ENCODE measurements at regions not wholly inside any gene's neighbourhood (a gene's known extent, or its start where the extent isn't known, plus 50 kb on each side); places are given as distances from the start of the nearest gene placed in this dataset.
A peak's percentile ranks its signal among the peaks of the same experiment; 100 is the strongest.

DNA sequence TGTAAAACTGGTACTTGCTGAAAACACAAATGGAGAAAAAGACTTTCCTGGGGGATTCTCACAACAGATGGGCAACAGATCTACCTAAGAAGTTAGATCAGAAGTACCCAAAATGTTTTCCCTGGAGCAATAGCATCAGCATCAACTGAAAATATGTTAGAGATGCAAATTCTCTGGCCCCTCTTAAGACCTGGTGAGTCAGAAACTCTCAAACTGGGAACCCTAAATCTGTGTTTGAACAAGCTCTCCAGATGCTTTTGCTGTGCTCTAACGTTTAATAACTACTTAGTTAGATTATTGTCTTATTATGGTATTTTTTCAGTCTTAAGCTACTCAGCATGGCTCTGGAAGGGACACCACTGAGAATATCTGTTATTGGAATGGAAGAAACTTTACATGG lies 55.2 kb upstream of the TRPC3 start:
- Histone ChIP-seq H3K4me1 (no peaks in the 10 kb centered on the region), H3K4me3 (no peak overlapping the region), H3K27me3 (no peaks in the 10 kb centered on the region), H3K27ac (no peak overlapping the region), H3K36me3 (no peaks in the 10 kb centered on the region), H3K9me3 (no peaks in the 10 kb centered on the region)
- no peak for DNase-seq (ENCODE audit: low spot score)
- TF ChIP-seq, protein P1, sequence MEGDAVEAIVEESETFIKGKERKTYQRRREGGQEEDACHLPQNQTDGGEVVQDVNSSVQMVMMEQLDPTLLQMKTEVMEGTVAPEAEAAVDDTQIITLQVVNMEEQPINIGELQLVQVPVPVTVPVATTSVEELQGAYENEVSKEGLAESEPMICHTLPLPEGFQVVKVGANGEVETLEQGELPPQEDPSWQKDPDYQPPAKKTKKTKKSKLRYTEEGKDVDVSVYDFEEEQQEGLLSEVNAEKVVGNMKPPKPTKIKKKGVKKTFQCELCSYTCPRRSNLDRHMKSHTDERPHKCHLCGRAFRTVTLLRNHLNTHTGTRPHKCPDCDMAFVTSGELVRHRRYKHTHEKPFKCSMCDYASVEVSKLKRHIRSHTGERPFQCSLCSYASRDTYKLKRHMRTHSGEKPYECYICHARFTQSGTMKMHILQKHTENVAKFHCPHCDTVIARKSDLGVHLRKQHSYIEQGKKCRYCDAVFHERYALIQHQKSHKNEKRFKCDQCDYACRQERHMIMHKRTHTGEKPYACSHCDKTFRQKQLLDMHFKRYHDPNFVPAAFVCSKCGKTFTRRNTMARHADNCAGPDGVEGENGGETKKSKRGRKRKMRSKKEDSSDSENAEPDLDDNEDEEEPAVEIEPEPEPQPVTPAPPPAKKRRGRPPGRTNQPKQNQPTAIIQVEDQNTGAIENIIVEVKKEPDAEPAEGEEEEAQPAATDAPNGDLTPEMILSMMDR (IDR thresholded peaks at IDR 0.05), result no peak

DNA sequence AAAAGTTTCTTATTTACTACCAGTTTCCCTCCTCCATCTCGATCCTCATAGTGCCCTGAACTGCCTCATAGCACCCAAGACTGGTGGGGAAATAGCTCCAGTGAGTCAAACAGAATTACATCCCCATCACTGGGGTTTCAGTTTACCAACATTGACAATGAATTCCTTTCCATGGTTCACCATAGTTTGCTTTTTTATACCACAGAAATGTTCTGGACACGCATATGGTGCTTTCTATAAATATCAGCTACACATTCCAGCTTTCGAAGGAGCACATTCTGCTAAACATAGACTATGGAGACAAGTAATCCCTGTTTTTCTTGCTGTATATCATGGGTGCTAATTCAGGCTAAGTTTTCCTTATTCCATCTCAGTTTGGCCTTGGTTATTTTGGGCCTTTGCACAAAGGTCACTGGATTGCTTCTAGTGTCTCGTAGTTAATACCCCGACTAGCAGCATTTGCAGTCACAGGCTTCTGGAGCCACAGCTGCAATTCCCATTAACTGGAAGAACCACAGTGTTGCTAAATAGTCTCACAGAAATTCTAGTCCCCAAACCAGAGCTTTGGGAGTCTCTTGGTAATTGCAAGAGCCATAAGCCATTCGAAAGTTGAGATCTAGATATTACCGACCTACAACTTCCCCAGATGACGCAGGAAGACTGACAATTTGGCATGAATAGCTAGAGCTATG lies 53.4 kb upstream of the TRPC3 start:
- Histone ChIP-seq H3K4me1 (no peaks in the 10 kb centered on the region), H3K36me3 (no peaks in the 10 kb centered on the region), H3K9me3 (no peaks in the 10 kb centered on the region), H3K27ac (no peak overlapping the region), H3K27me3 (no peaks in the 10 kb centered on the region), H3K4me3 (no peak overlapping the region)
- TF ChIP-seq, protein P1 (IDR thresholded peaks at IDR 0.05), result no peak
- DNase-seq (ENCODE audit: low spot score), result no peak

DNA sequence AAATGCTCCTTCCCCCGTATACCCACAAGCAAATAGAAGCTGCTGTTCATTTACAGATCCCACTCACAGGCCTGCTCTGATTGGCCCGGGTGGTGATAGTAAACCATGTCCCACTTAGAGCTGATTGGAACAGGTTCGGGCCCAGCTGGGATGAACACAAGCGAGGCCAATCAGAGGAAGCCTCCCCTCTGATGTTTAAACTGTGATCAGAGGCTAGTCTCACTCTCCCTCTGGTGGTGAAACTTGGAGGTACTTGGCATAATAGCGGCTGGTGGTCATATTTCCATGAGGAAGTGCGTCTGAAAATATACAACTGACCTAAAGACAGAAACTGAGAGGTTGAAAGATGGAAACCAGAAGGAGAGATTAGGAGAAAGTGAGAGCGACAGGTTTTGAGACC lies 51.5 kb upstream of the TRPC3 start:
- Histone ChIP-seq H3K4me1 (no peaks in the 10 kb centered on the region), H3K9me3 (no peaks in the 10 kb centered on the region), H3K36me3 (no peaks in the 10 kb centered on the region), H3K27ac (no peak overlapping the region), H3K4me3 (no peak overlapping the region), H3K27me3 (no peaks in the 10 kb centered on the region)
- TF ChIP-seq, protein P1 (IDR thresholded peaks at IDR 0.05), result peak in 1 of 2 donors; percentile 25
- DNase-seq (ENCODE audit: low spot score), result no peak
